8988T (cell line): ENCODE measurements at regions not wholly inside any gene's neighbourhood (a gene's known extent, or its start where the extent isn't known, plus 50 kb on each side); places are given as distances from the start of the nearest gene placed in this dataset.
"Not testable (repeated sequence)": the region's sequence is repeated elsewhere in the genome, so short reads cannot be mapped to it uniquely, and the experiment has no call there.

Source experiments
- DNase-seq: peaks from one replicate; pipeline ENCODE4 v3.0.0; 2011

DNA sequence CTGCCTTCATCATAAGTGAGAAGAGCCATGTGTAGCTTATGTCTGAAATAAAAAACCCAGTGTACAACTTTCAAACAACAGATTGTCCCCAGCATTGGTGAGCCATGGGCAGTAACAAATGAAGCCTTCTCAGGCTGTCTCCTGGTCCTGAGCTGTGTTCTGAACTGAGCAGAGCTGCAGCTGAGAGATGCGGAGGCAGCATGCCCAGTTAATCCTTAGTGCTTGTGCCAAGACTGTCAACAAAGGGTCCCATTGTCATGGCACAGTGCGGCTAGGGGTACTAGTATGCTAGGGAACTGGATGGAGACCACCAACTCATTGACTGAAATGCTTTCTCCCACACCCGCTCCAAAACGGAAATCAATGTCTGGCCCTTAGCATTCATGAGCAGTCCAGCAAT, 154.3 kb downstream of the RMST start:
- DNase-seq: no peak

GRCh38 chr12:97628962-97629361, 166.4 kb downstream of the RMST start:
- no peak for DNase-seq

GRCh38 chr12:97629382-97629781, 166.8 kb downstream of the RMST start:
- no peak for DNase-seq

DNA sequence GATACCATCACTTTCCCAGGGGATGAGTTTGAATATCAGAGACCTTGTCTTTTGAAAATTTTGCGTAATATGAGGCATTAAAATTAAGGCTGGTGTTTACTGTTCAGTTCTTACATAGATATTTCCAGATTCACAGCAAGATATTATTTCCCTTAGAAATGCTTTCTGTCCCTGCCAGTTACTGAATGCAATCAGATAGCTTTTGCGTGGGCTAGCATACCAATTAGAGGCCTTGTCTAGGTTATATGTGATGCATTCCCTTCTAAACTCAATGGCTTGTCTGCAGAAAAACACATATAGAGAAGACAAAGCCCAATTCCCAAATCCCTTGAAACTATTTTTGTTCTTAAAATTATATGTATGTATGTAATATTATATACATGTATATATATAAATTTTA, 167.8 kb downstream of the RMST start:
- no peak for DNase-seq

GRCh38 chr12:97630875-97631274, 168.3 kb downstream of the RMST start:
- DNase-seq: no peak

GRCh38 chr12:97637770-97638169, 175.2 kb downstream of the RMST start:
- DNase-seq: no peak

GRCh38 chr12:97638739-97639138, 176.1 kb downstream of the RMST start:
- no peak for DNase-seq

- DNase-seq: no peak
Observed at GRCh38 chr12:97639702-97640101, 177.1 kb downstream of the RMST start.

- no peak for DNase-seq
Observed at GRCh38 chr12:97640826-97641225, 178.2 kb downstream of the RMST start.

GRCh38 chr12:97642911-97643310, 180.3 kb downstream of the RMST start:
- DNase-seq: no peak

DNA sequence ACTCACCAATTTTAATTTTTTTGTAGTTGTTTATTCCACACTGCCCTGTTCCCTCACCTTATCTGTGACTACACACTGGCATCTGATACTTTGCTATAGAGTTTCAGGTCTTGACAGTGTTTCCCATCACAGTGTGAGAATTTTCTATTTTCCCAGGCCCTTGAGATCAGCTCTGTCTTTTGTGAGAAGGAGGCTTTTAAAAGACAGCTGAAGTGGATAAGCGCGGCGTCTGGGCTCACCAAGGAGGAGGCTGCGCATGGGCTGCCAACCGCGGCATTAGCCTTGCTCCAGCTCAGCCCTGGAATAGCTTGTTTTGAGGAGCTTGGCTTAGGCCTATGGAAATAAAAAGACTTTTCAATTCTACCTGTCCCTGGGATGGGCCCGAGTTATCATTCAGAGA, 181.3 kb downstream of the RMST start:
- no peak for DNase-seq

DNA sequence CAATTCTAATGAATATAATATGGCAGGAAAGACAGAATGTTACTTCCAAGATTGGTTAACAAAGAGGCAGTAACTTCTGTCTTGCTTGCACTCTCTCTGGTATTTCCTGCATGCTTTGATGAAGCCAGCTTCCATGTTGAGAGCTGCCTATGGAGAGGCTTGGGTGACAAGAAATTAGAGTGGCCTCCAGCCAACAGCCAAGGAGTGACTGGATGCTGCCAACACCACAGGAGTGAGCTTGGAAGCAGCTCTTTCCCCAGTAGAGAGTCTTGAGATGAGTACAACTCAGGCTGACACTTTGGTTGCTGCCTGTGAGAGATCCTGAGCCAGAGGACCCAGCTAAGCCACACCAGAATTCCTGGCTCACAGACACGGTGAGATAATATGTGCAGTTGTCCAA, 183.1 kb downstream of the RMST start:
- DNase-seq: no peak

DNA sequence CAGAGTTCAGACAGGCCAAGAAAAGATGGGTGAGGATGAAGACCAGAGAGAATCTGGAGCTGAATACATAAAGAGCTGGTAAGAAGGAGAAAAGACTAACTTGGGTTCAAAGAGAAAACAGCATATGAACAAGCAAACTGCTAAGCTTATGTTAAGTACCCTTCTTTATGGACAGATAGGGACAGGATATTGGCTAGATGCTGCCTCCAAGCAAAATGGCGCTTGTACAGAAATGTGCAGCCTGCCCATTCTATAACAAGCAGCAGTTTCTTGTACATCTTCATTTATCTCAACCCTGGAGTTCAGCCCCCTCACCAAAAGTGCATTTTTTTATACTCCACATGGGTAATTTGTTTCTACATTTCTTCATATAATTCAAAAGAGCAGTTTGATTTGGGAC, 184.5 kb downstream of the RMST start:
- no peak for DNase-seq

DNA sequence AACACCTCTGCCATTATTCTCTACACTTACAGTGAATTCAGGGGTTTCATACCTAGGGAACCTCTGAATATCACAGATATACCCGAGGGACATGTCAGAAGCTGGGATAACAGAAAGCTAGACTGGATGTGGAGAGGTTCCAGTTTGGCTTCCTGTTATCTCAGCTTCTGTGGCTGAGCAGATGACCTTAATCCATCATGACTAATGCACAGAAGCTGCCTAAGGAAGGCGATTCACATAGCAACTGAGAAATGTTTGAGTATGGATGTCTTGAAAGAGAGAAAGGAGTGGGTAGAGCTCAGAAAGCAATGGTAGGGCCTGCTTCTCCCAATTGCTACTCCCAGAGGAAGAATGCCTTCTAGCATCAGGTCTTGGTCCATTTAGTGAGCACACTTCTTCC, 187.6 kb downstream of the RMST start:
- no peak for DNase-seq

DNA sequence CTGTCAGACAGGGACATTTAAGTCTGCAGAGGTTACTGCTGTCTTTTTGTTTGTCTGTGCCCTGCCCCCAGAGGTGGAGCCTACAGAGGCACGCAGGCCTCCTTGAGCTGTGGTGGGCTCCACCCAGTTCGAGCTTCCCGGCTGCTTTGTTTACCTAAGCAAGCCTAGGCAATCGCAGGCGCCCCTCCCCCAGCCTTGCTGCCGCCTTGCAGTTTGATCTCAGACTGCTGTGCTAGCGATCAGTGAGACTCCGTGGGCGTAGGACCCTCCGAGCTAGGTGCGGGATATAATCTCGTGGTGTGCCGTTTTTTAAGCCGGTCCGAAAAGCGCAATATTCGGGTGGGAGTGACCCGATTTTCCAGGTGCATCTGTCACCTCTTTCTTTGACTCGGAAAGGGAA, 193.9 kb downstream of the RMST start:
- not testable (repeated sequence) for DNase-seq

DNA sequence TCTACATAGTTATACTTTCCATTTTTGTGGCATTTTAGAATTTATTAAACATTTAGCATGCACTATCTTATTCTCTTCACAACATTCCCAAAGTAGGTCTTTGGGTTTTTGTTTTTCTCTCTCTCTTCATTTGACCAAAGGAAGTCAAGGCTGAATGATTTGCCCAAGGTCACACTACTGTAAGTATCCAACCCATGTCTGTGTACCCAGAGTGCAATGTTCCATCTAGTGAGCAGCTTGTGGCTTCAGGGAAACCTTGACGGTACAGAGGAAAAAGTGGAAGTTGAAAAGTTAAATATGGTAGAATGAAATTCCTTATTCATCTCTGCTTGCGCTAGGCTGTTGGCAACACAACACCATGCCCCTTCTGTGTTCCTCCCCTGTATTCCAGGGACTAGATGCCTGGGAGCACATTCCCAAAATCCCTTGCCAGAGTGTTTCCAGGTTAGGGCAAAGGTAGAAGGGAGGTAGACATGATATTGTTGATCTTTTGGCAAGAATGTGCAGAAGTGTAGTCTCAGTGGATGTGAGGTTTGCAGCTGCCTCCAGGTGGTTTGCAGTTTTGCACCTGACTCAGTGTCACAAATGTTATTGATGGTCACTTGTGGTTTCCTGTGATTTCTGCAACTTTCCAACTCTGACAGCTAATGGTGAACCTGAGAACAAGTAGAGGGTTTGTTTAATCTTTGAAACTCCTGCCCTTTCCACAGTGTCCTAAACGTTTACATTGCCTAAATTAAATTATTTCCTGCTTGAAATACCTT, 196.7 kb downstream of the RMST start:
- DNase-seq: no peak

DNA sequence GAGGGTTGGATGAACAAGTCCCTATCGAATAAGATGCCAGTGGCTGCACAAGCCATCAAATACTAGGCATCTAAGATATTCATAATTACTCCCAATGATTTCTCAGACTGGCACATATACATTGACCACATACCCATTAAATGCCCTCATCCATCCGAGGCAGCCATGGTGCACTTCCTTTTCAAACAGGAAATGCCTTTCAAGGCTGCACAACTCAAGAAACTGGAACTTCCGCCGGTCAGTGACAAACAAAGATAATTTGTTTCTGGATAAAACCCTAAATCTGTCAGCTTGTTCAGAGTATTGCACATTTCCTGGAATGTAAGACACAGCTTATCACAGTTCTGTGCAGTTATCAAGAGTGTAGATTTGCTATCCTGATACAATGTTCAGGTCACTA, 203.7 kb downstream of the RMST start:
- no peak for DNase-seq

DNA sequence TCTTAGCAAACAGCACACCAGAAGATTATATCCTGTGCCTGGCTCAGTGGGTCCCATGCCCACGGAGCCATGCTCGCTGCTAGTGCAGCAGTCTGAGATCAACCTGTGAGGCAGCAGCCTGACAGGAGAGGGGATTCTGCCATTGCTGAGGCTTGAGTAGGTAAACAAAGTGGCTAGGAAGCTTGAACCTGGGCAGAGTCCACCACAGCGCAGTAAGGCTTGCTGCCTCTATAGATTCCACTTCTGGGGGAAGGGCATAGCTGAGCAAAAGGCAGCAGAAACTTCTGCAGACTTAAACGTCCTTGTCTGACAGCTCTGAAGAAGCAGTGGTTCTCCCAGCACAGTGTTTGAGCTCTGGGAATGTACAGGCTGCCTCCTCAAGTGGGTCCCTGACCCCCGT, 210.3 kb downstream of the RMST start:
- no peak for DNase-seq

DNA sequence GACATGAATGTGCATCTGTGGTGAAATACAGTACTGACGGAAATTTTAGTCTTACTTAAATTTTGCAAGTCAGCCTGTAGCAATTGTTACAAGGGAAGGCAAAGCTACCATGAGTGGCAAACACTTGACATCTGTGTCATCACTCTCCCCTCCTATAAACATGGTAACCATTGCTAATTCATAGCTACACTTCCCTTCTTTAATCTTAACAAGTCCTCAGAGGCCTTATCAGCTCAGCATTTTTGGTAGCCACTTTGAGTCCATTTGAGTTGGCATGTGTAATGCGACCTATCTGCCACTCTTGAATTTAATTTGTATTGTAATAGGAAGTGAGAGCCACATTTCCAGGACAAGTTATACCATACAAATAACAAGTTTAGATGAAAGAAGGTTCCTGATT, 218.1 kb downstream of the RMST start:
- no peak for DNase-seq

DNA sequence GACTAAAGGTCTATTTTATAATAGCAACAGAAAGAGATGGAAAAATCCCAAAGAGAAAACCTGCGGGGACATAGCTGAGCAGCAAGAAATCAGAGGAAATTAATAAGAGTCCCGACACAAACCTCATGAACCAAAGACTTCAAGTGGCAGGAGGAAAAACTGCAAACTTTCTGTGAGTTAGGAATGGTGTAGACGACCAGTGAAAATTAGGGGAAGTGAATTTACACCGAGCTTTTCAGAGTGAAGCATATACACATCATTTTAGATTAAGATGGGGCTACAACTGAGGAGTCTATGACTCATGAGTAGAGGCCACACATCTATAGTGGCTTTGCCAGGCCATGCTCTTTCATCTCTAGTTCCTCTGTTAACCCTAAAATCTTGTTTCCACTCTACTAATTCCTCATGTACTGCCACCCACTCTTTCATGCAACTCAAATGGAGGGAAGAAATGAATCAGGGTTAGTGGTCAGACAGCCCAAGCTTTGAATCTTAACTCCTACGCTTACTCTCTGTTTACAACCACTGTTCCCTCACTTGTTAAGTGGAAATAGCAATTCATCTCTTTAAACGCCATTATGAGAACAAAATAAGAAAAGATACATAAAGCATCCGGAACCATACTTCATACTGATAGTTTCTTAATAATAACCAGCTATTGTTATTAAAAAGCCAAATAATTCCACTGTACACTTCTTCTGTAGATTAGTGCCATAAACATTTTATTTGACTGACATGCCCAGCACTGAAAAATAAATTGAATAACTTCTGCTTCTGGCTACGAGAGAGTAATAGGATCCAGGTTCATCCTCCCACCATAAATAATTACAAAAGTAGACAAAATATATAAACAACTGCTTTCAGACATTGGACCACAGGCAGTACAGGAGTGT, 219.3 kb downstream of the RMST start:
- no peak for DNase-seq

- DNase-seq: no peak
Observed at GRCh38 chr12:97685360-97685759, 222.8 kb downstream of the RMST start.

- no peak for DNase-seq
Observed at GRCh38 chr12:97701901-97702300, 239.3 kb downstream of the RMST start.

DNA sequence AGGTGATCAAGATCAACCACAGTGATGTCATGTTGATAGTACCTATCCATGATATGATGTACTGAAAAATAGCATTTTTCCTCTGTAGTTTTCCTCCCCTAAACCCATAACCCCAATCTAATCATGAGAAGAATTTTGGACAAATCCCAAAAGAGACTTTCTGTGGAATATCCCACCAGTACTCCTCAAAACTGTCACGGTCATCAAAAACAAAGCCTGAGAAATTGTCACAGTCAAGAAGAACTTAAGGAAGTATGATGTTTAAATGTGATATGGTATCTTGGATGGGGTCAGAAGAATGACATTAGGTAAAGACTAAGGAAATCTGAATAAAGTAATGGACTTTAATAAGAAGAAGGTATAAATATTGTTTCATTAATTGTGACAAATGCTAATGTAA, 248.8 kb downstream of the RMST start:
- DNase-seq: no peak

- DNase-seq: no peak
Observed at GRCh38 chr12:97713270-97713669, 250.7 kb downstream of the RMST start.
